K562 (cell line): ENCODE measurements at regions not wholly inside any gene's neighbourhood (a gene's known extent, or its start where the extent isn't known, plus 50 kb on each side); places are given as distances from the start of the nearest gene placed in this dataset.
A peak's percentile ranks its signal among the peaks of the same experiment; 100 is the strongest.

Experiments used
- ATAC-seq: fragments of 200-7000 bp; cut with Tn5 transposase; 3 replicates; pipeline ENCODE4 v1.9.1; 2020; ENCODE audit warnings: moderate library complexity
- BruUV-seq: library from RNA; stranded (reverse); fragments of 400-500 nt; replicated peaks from 2 replicates; lab custom pipeline; 2021; lab: Mats Ljungman, UMichigan
- CTCF ChIA-PET: fragments of 300-600 bp; formaldehyde crosslinking; extraction: SDS; loops from one replicate; lab custom pipeline; 2021; ENCODE audit warnings: low intra/inter-chr PET ratio; lab: Yijun Ruan, JAX
- POLR2A ChIA-PET: fragments of 300-600, 350-650 bp; sonication (Branson Sonifier 250); formaldehyde crosslinking; extraction: SDS; loops from one replicate; lab custom pipeline; 2021; ENCODE audit warnings: antibody characterized with exemption, inconsistent platforms; lab: Yijun Ruan, JAX
- DNase-seq, 4 experiments: peaks; one replicate each; pipeline versions ENCODE4 v3.0.0 to v3.0.0-alpha.2; 2011 to 2018; ENCODE audit warnings: low spot score in 3 of 4, mixed read lengths in 3 of 4; ENCODE audit errors: extremely low read depth in 1 of 4
- FAIRE-seq: peaks from 2 replicates; lab custom pipeline; 2011; peaks lifted over from hg19 to GRCh38; lab: Jason Lieb, UNC
- H2AFZ ChIP-seq: 2 replicates; pipeline ENCODE4 v1.6.0; 2011; ENCODE audit warnings: low read depth, low read length, control low read depth, inconsistent platforms
- H3K27ac ChIP-seq: fragments of 200-600 bp; 3 replicates; pipeline ENCODE4 v1.8.0; 2011; ENCODE audit warnings: low read depth, mild to moderate bottlenecking, control low read depth, inconsistent platforms, low read length, moderate library complexity, mixed read lengths; ENCODE audit errors: extremely low read depth
- H3K27me3 ChIP-seq, 2 experiments: fragments of 300-600 bp in 1 of 2; 2 replicates in 1 of 2; 3 replicates in 1 of 2; pipeline versions ENCODE4 v1.6.0 to v1.8.0; 2011; ENCODE audit warnings: inconsistent platforms in 2 of 2, low read length in 2 of 2, mild to moderate bottlenecking in 1 of 2, mixed read lengths in 1 of 2, moderate library complexity in 1 of 2; ENCODE audit not compliant: control insufficient read depth in 2 of 2, insufficient read depth in 2 of 2
- H3K36me3 ChIP-seq: fragments of 300-600 bp; 3 replicates; pipeline ENCODE4 v1.8.0; 2011; ENCODE audit warnings: mild to moderate bottlenecking, low read length, inconsistent platforms; ENCODE audit not compliant: control insufficient read depth, insufficient read depth
- H3K4me1 ChIP-seq, 2 experiments: fragments of 200-600 bp in 1 of 2; replicated peaks in 1 of 2; 2 replicates in 1 of 2; 3 replicates in 1 of 2; pipeline versions ENCODE4 v1.5.1 to v1.8.0; 2011; ENCODE audit warnings: inconsistent platforms in 2 of 2, low read length in 2 of 2, mild to moderate bottlenecking in 1 of 2, mixed read lengths in 1 of 2, moderate library complexity in 1 of 2; ENCODE audit not compliant: control insufficient read depth in 2 of 2, insufficient read depth in 2 of 2
- H3K4me2 ChIP-seq: 2 replicates; pipeline ENCODE4 v1.6.1; 2011; ENCODE audit warnings: low read length, control low read depth, inconsistent platforms, mixed read lengths; ENCODE audit not compliant: insufficient read depth
- H3K4me3 ChIP-seq: fragments of 200-600 bp; sonication (generic), shearing (Covaris generic); 2 replicates; pipeline ENCODE4 v1.5.1; 2016; ENCODE audit warnings: control low read depth, inconsistent platforms
- H3K79me2 ChIP-seq: fragments of 200-600 bp; 3 replicates; pipeline ENCODE4 v1.8.0; 2011; ENCODE audit warnings: low read length, inconsistent platforms; ENCODE audit not compliant: control insufficient read depth, insufficient read depth
- H3K9ac ChIP-seq, 2 experiments: 2 replicates each; pipeline versions ENCODE4 v1.6.0 to v1.6.1; 2011; ENCODE audit warnings: low read depth in 2 of 2, low read length in 2 of 2, control low read depth in 1 of 2, inconsistent platforms in 1 of 2, mild to moderate bottlenecking in 1 of 2, mixed read lengths in 1 of 2; ENCODE audit not compliant: insufficient read depth in 1 of 2
- H3K9me1 ChIP-seq: one replicate; pipeline ENCODE4 v1.6.0; 2011; ENCODE audit warnings: inconsistent platforms, mild to moderate bottlenecking, low read length, moderate library complexity; ENCODE audit not compliant: control insufficient read depth, insufficient read depth
- H3K9me3 ChIP-seq: replicated peaks from 2 replicates; pipeline ENCODE4 v1.5.1; 2011; ENCODE audit warnings: low read depth, low read length, inconsistent platforms; ENCODE audit not compliant: control insufficient read depth, insufficient read depth
- H4K20me1 ChIP-seq: replicated peaks from 2 replicates; pipeline ENCODE4 v1.6.1; 2011; ENCODE audit warnings: low read length, inconsistent platforms, mixed read lengths; ENCODE audit not compliant: control insufficient read depth, insufficient read depth
- ATF1 ChIP-seq, 2 experiments: fragments of 450-650 bp in 1 of 2; IDR thresholded peaks; 2 replicates each; pipeline ENCODE4 v1.6.1; 2016; ENCODE audit warnings: missing compliant biosample characterization in 1 of 2, missing genetic modification characterization in 1 of 2
- CBX3 ChIP-seq, 2 experiments: IDR thresholded peaks; 1 replicate in 1 of 2; 2 replicates in 1 of 2; pipeline ENCODE4 v1.6.1; 2012; ENCODE audit warnings: inconsistent platforms in 2 of 2, low read length in 2 of 2, borderline replicate concordance in 1 of 2, control low read depth in 1 of 2
- FOXJ2 ChIP-seq: fragments of 200-800 bp; sonication (Bioruptor generic); IDR thresholded peaks from 2 replicates; pipeline ENCODE4 v1.6.1; 2016; ENCODE audit warnings: missing genetic modification characterization, missing compliant biosample characterization
- MCM2 ChIP-seq: fragments of 450-650 bp; IDR thresholded peaks from 2 replicates; pipeline ENCODE4 v1.6.1; 2017; ENCODE audit warnings: low read depth, mild to moderate bottlenecking
- NR2F6 ChIP-seq: fragments of 450-650 bp; formaldehyde crosslinking; IDR thresholded peaks from 2 replicates; pipeline ENCODE4 v1.4.0; 2020; ENCODE audit warnings: mild to moderate bottlenecking
- PTBP1 ChIP-seq: fragments of 200-400 bp; formaldehyde crosslinking; IDR thresholded peaks from 2 replicates; pipeline ENCODE4 v1.6.1; 2017; ENCODE audit warnings: low read depth, low read length
- SIX5 ChIP-seq, 2 experiments: IDR thresholded peaks; 2 replicates each; pipeline ENCODE4 v1.6.1; 2011; ENCODE audit warnings: low read length in 2 of 2, borderline replicate concordance in 1 of 2, low read depth in 1 of 2, mild to moderate bottlenecking in 1 of 2, moderate library complexity in 1 of 2; ENCODE audit not compliant: insufficient read depth in 1 of 2
- STAT5A ChIP-seq: IDR thresholded peaks from 2 replicates; pipeline ENCODE4 v1.6.1; 2012; ENCODE audit warnings: low read length, inconsistent platforms, borderline replicate concordance
- TRIM24 ChIP-seq, 2 experiments: fragments of 450-650 bp; IDR thresholded peaks; 2 replicates each; pipeline ENCODE4 v1.6.1; 2016
- ZFP1 ChIP-seq: fragments of 450-650 bp; formaldehyde crosslinking; IDR thresholded peaks from 2 replicates; pipeline ENCODE4 v1.4.0; 2020; ENCODE audit warnings: mild to moderate bottlenecking, mixed read lengths
- ZNF212 ChIP-seq: fragments of 450-650 bp; formaldehyde crosslinking; IDR thresholded peaks from 2 replicates; pipeline ENCODE4 v1.4.0; 2020; ENCODE audit warnings: mild to moderate bottlenecking
- ZNF263 ChIP-seq: sonication (generic); formaldehyde crosslinking; IDR thresholded peaks from 2 replicates; pipeline ENCODE4 v1.8.0; 2022; ENCODE audit warnings: mild to moderate bottlenecking, missing genetic modification reagents, borderline replicate concordance
- ZNF583 ChIP-seq: fragments of 250-450 bp; sonication (Bioruptor Pico); IDR thresholded peaks from 2 replicates; pipeline ENCODE4 v1.4.0; 2020
- WGBS: fragments of 100-300 bp; shearing (Covaris generic); methylation state at CpG from one replicate; pipeline ENCODE4 v1.1.6; 2016; ENCODE audit warnings: low coverage, mixed read lengths; ENCODE audit not compliant: insufficient coverage; ENCODE audit errors: missing lambda C conversion rate; 5-methylcytosine and 5-hydroxymethylcytosine counted together
- in situ Hi-C: fragments of 300-500 bp; cut with MboI; formaldehyde crosslinking; loops from 4 replicates; pipeline ENCODE4 v1.15.0; 2018; ENCODE audit warnings: inconsistent platforms, mixed read lengths
- intact Hi-C: fragments of 100-400 bp; cut with micrococcal nuclease; formaldehyde crosslinking; loops from 2 replicates; pipeline ENCODE4 v1.14.2; 2022
- TF ChIP-seq, protein P1 (sequence below): fragments of 450-650 bp; IDR thresholded peaks from 2 replicates; pipeline ENCODE4 v1.7.0; 2016; ENCODE audit warnings: borderline replicate concordance
- TF ChIP-seq, protein P2 (sequence below): fragments of 450-650 bp; formaldehyde crosslinking; conservative IDR thresholded peaks from 2 replicates; pipeline ENCODE4 v1.4.0; 2022; ENCODE audit warnings: mild to moderate bottlenecking, missing genetic modification characterization
- TF ChIP-seq, protein P3 (sequence below): fragments of 250-450 bp; sonication (Bioruptor Pico); IDR thresholded peaks from 2 replicates; pipeline ENCODE4 v1.8.0; 2021; ENCODE audit warnings: mild to moderate bottlenecking, moderate library complexity

DNA sequence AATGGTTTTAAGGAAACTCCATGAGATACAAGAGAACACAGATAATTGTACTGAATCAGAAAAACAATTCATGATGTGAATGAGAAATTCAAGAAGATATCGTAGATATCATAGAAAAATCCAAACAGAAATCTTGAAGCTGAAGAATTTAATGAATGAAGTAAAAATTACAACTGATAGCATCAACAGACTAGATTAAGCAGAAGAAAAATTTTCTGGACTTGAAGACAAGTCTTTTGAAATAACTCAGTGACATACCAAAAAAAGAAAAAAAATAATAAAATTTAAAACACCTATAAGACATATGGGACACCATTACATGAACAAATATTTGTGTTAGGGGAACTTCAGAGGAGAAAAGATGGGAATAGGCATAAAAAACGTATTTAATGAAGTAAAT is 122.8 kb upstream of the SYT10 start (continued):
- TF ChIP-seq ZNF583 (CRISPR knock-in tag) (peak; percentile 79; the same call in 1 of the 2 replicates), CBX3 (IDR thresholded peaks at IDR 0.05; ENCODE audit: borderline replicate concordance in 1 of 2, low read length in 2 of 2) (0 out of 3 replicates have a peak, but pooled peaks of 1 of the 2 experiments have one; percentile 44), ATF1 (CRISPR knock-in tag; IDR thresholded peaks at IDR 0.05) (no peak), ATF1 (tag; IDR thresholded peaks at IDR 0.05) (no peak), FOXJ2 (no peak), TRIM24 (IDR thresholded peaks at IDR 0.05) (peak; percentile 35 to 64; a peak in 2 of 4 replicates), PTBP1 (no peak)
- TF ChIP-seq, protein P1, sequence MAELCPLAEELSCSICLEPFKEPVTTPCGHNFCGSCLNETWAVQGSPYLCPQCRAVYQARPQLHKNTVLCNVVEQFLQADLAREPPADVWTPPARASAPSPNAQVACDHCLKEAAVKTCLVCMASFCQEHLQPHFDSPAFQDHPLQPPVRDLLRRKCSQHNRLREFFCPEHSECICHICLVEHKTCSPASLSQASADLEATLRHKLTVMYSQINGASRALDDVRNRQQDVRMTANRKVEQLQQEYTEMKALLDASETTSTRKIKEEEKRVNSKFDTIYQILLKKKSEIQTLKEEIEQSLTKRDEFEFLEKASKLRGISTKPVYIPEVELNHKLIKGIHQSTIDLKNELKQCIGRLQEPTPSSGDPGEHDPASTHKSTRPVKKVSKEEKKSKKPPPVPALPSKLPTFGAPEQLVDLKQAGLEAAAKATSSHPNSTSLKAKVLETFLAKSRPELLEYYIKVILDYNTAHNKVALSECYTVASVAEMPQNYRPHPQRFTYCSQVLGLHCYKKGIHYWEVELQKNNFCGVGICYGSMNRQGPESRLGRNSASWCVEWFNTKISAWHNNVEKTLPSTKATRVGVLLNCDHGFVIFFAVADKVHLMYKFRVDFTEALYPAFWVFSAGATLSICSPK = no peak
- TF ChIP-seq, protein P2, sequence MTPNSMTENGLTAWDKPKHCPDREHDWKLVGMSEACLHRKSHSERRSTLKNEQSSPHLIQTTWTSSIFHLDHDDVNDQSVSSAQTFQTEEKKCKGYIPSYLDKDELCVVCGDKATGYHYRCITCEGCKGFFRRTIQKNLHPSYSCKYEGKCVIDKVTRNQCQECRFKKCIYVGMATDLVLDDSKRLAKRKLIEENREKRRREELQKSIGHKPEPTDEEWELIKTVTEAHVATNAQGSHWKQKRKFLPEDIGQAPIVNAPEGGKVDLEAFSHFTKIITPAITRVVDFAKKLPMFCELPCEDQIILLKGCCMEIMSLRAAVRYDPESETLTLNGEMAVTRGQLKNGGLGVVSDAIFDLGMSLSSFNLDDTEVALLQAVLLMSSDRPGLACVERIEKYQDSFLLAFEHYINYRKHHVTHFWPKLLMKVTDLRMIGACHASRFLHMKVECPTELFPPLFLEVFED (CRISPR knock-in tag) = no peak

DNA sequence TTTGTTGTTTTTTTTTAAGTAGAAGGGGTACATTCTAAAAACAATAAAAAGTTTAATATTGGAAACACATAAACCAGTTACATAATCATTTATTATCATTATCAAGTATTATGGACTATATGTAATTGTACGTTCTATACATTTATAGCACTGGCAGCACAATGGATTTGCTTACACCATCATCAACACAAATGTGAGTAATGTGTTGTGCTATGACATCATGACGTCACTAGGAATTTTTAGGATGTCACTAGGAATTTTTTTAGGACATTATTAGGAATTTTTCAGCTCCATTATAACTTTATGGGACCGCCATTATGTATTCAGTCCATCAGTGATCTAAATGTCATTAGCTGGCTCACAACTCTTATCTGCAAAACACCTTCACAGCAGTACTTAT is 126.8 kb upstream of the SYT10 start:
- Histone ChIP-seq H3K36me3 (no peaks in the 10 kb centered on the region), H3K27ac (no peak overlapping the region), H3K79me2 (no peaks in the 10 kb centered on the region), H4K20me1 (no peaks in the 10 kb centered on the region), H3K4me1 (no peaks in the 10 kb centered on the region), H3K4me2 (no peak overlapping the region), H2AFZ (no peak overlapping the region), H3K9me3 (peaks cover 15% of the 10 kb centered on the region), H3K4me3 (no peak overlapping the region), H3K27me3 (no peaks in the 10 kb centered on the region), H3K9ac (no peak overlapping the region), H3K9me1 (no peaks in the 10 kb centered on the region)
- ATAC-seq = no peak
- ChIA-PET CTCF (no interaction called here), POLR2A (no interaction called here)
- intact Hi-C loops = no loop called here
- BruUV-seq = no TSS peak
- WGBS = 50% methylated on average over 3 of the region's 3 CpGs
- in situ Hi-C loops = no loop called here
- no peak for DNase-seq
- FAIRE-seq = no peak
- no peak for TF ChIP-seq NR2F6 (CRISPR knock-in tag)
- TF ChIP-seq ZNF263 (CRISPR knock-in tag) = no peak
- TF ChIP-seq STAT5A = no peak
- TF ChIP-seq, protein P3, sequence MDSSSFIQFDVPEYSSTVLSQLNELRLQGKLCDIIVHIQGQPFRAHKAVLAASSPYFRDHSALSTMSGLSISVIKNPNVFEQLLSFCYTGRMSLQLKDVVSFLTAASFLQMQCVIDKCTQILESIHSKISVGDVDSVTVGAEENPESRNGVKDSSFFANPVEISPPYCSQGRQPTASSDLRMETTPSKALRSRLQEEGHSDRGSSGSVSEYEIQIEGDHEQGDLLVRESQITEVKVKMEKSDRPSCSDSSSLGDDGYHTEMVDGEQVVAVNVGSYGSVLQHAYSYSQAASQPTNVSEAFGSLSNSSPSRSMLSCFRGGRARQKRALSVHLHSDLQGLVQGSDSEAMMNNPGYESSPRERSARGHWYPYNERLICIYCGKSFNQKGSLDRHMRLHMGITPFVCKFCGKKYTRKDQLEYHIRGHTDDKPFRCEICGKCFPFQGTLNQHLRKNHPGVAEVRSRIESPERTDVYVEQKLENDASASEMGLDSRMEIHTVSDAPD (CRISPR knock-in tag) = no peak
- TF ChIP-seq ZFP1 = no peak
- TF ChIP-seq SIX5 (IDR thresholded peaks at IDR 0.05; ENCODE audit: borderline replicate concordance in 1 of 2, insufficient read depth in 1 of 2, low read depth in 1 of 2, low read length in 2 of 2) = no peak
- no peak for TF ChIP-seq MCM2
- TF ChIP-seq ZNF212 (CRISPR knock-in tag) = no peak
